ENCODE measurements at regions not wholly inside any gene's neighbourhood (a gene's known extent, or its start where the extent isn't known, plus 50 kb on each side); places are given as distances from the start of the nearest gene placed in this dataset.

- dilution Hi-C loops (cut with HindIII; ENCODE audit: low sequenced_read_pairs, unreplicated experiment): no loop called here
- intact Hi-C loops (cut with micrococcal nuclease): no loop called here
- H2BK120ac ChIP-seq (ENCODE audit: low read depth, low read length): no peak overlapping the region
- H2AK9ac ChIP-seq (replicated peaks; ENCODE audit: low read depth, low read length, poor library complexity): no peak overlapping the region
- H4K91ac ChIP-seq (ENCODE audit: insufficient read depth, low read depth, low read length): no peak overlapping the region
- no peak overlapping the region for H3K4me3 ChIP-seq (ENCODE audit: insufficient read depth, low read depth, low read length)
- no peaks in the 10 kb centered on the region for H3K4me1 ChIP-seq (ENCODE audit: control insufficient read depth, insufficient read depth, low read length)
- H2BK5ac ChIP-seq (ENCODE audit: low read depth, low read length, poor library complexity, severe bottlenecking): no peak overlapping the region
- in situ Hi-C loops (cut with MboI; ENCODE audit: low sequenced_read_pairs): no loop called here
- H3K23ac ChIP-seq (ENCODE audit: low read depth, low read length): no peak overlapping the region
- H3K4me2 ChIP-seq (ENCODE audit: low read depth, low read length): no peak overlapping the region
- ChIA-PET CTCF (interaction anchor here (0.6 kb wide), 1 partner anchor 8 kb away, joined by 3 read pairs; no protein-coding TSS in a partner anchor), POLR2A (ENCODE audit: unreplicated experiment) (no interaction called here)
- no TSS peak for BruUV-seq (replicated peaks)
- no peak overlapping the region for H4K8ac ChIP-seq (ENCODE audit: low read depth in 2 of 2, low read length in 2 of 2)
- no peak overlapping the region for H2AK5ac ChIP-seq (ENCODE audit: low read depth, low read length)
- no peak overlapping the region for H3K27ac ChIP-seq (ENCODE audit: insufficient read depth, low read length)
- H3K56ac ChIP-seq (ENCODE audit: extremely low read depth, insufficient read depth, low read length): no peak overlapping the region
- H3K4ac ChIP-seq (ENCODE audit: low read depth, low read length): no peak overlapping the region
- no peaks in the 10 kb centered on the region for H3K36me3 ChIP-seq (ENCODE audit: control insufficient read depth, insufficient read depth, low read length)
- H3K18ac ChIP-seq (ENCODE audit: low read depth, low read length): no peak overlapping the region
- TF ChIP-seq MXI1 (IDR thresholded peaks at IDR 0.05; ENCODE audit: borderline replicate concordance, low read depth, low read length): no peak
- TF ChIP-seq MAFK (IDR thresholded peaks at IDR 0.05; ENCODE audit: low read depth, low read length): no peak
- no peak for TF ChIP-seq ELK1 (IDR thresholded peaks at IDR 0.05; ENCODE audit: borderline replicate concordance, low read depth, low read length)
- no peak for TF ChIP-seq SMC3 (IDR thresholded peaks at IDR 0.05; ENCODE audit: low read depth, low read length)
- no peak for TF ChIP-seq RAD21 (IDR thresholded peaks at IDR 0.05; ENCODE audit: low read length)
- TF ChIP-seq CEBPB (IDR thresholded peaks at IDR 0.05; ENCODE audit: low read depth, low read length): no peak
- TF ChIP-seq BHLHE40 (IDR thresholded peaks at IDR 0.05; ENCODE audit: low read depth, low read length): no peak
- TF ChIP-seq USF2 (IDR thresholded peaks at IDR 0.05; ENCODE audit: low read depth, low read length): no peak
- TF ChIP-seq CTCF (conservative IDR thresholded peaks at IDR 0.05; ENCODE audit: low read depth, low read length): no peak
- no peak for TF ChIP-seq NFE2L2 (IDR thresholded peaks at IDR 0.05; ENCODE audit: low read depth, low read length)
- no peak for TF ChIP-seq RCOR1 (IDR thresholded peaks at IDR 0.05; ENCODE audit: insufficient replicate concordance, low read length)
- no peak for TF ChIP-seq MAZ (IDR thresholded peaks at IDR 0.05; ENCODE audit: borderline replicate concordance, low read depth, low read length)
- TF ChIP-seq RFX5 (IDR thresholded peaks at IDR 0.05; ENCODE audit: low read depth, low read length): no peak
- no peak for TF ChIP-seq POLR2A (IDR thresholded peaks at IDR 0.05; ENCODE audit: low read depth, low read length)
- TF ChIP-seq CHD1 (IDR thresholded peaks at IDR 0.05; ENCODE audit: low read depth, low read length): no peak
- TF ChIP-seq FOS (IDR thresholded peaks at IDR 0.05; ENCODE audit: low read depth, low read length): no peak
- no peaks in the 10 kb centered on the region for H4K20me1 ChIP-seq (ENCODE audit: insufficient read depth, low read length)
- no peak overlapping the region for H4K5ac ChIP-seq (ENCODE audit: low read depth, low read length)
- H3K27me3 ChIP-seq (ENCODE audit: control insufficient read depth, insufficient read depth, low read length): no peaks in the 10 kb centered on the region
- H3K9ac ChIP-seq (ENCODE audit: low read depth, low read length): no peak overlapping the region
- no peaks in the 10 kb centered on the region for H3K79me1 ChIP-seq (ENCODE audit: low read depth in 1 of 2, low read length in 2 of 2)
- H3K9me1 ChIP-seq (ENCODE audit: insufficient read depth, low read length): no peaks in the 10 kb centered on the region
- DNase-seq (no peak), ATAC-seq (ENCODE audit: low read depth) (no peak)
- H3K9me3 ChIP-seq (ENCODE audit: control insufficient read depth, insufficient read depth, low read length): no peaks in the 10 kb centered on the region
- no peak overlapping the region for H2BK15ac ChIP-seq (ENCODE audit: low read depth, low read length)
- H2BK20ac ChIP-seq (ENCODE audit: low read depth, low read length): no peak overlapping the region
- H3K14ac ChIP-seq (replicated peaks; ENCODE audit: low read depth, low read length): no peak overlapping the region
- H2AFZ ChIP-seq (replicated peaks; ENCODE audit: low read length, poor library complexity): no peak overlapping the region
Observed at GRCh38 chr5:90014420-90014819, 395.1 kb downstream of the CETN3 start.
